GM21786 (cell line): ENCODE measurements at regions not wholly inside any gene's neighbourhood (a gene's known extent, or its start where the extent isn't known, plus 50 kb on each side); places are given as distances from the start of the nearest gene placed in this dataset.
"Not testable (repeated sequence)": the region's sequence is repeated elsewhere in the genome, so short reads cannot be mapped to it uniquely, and the experiment has no call there.

Experiments
- ATAC-seq: cut with Tn5 transposase; IDR thresholded peaks from one replicate; pipeline ENCODE4 v1.9.1; 2021; ENCODE audit not compliant: unreplicated experiment

GRCh38 chr4:54571293-54572151 is 86.2 kb upstream of the KIT start:
- ATAC-seq: no peak

GRCh38 chr4:54572152-54572542 is 85.6 kb upstream of the KIT start:
- no peak for ATAC-seq

- no peak for ATAC-seq
Measured at GRCh38 chr4:54574500-54574899, 83.3 kb upstream of the KIT start.

GRCh38 chr4:54575919-54576318 is 81.8 kb upstream of the KIT start:
- no peak for ATAC-seq

GRCh38 chr4:54581807-54582206 is 76.0 kb upstream of the KIT start:
- ATAC-seq: no peak

GRCh38 chr4:54585321-54586000 is 72.3 kb upstream of the KIT start:
- no peak for ATAC-seq

GRCh38 chr4:54586320-54586955 is 71.3 kb upstream of the KIT start:
- ATAC-seq: no peak

- no peak for ATAC-seq
Measured at GRCh38 chr4:54587107-54587891, 70.5 kb upstream of the KIT start.

- no peak for ATAC-seq
Measured at GRCh38 chr4:54588404-54588803, 69.4 kb upstream of the KIT start.

GRCh38 chr4:54589586-54589985 is 68.2 kb upstream of the KIT start:
- no peak for ATAC-seq

GRCh38 chr4:54593795-54594322 is 63.9 kb upstream of the KIT start:
- ATAC-seq: no peak

- no peak for ATAC-seq
Measured at GRCh38 chr4:54596201-54596600, 61.6 kb upstream of the KIT start.

- not testable (repeated sequence) for ATAC-seq
Measured at GRCh38 chr4:54597678-54598077, 60.1 kb upstream of the KIT start.

GRCh38 chr4:54602175-54602574 is 55.6 kb upstream of the KIT start:
- ATAC-seq: not testable (repeated sequence)

GRCh38 chr4:54607067-54607466 is 50.7 kb upstream of the KIT start:
- no peak for ATAC-seq

- no peak for ATAC-seq
Measured at GRCh38 chr4:54607521-54607920, 50.2 kb upstream of the KIT start.
